ENCODE measurements at regions not wholly inside any gene's neighbourhood (a gene's known extent, or its start where the extent isn't known, plus 50 kb on each side); places are given as distances from the start of the nearest gene placed in this dataset.

DNA sequence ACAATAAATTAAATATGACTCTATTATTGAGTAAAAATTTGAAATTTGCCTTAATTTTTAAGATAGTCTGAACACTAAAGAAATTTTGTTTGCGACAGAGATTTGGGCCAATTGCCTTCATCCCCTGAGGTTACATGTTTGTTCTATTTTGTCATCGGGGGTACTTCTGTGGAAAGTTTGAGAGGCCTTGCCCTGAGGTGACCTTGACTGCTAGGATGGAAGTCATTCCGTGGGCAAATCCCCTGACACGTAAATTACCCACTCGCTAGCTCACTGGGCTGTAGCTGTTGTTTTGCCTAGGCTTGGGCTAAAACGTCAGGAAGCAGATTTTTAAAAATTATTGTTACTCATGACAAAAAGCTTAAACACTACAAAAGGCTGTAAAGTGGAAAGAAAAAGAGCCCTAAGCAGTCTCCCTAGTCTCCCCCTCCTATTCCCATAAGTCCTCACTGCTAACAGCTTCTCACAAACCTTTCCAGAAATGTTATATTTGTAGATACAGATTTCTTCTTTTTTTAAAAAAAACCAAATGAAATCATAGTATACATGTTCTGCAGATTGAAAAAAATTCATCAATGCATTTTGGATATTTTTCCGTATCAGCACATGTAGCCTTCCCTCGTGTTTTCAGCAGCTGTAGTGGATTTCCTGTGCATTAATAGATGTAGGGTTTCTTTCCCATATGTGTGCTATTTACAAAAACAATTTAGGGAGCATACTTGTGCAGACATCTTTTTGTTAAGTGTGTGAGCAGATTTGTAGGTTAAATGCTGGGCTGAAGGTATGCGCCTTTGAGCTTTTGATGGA, 142.7 kb downstream of the MRPS6 start:
- TF ChIP-seq POLR2A (IDR thresholded peaks at IDR 0.05; ENCODE audit: low read length), result no peak
- no peak for TF ChIP-seq GATA1 (IDR thresholded peaks at IDR 0.05; ENCODE audit: low read depth, low read length)

Measured in erythroblast (primary cell).